Gastroesophageal sphincter (tissue), 3 donors: ENCODE measurements at regions not wholly inside any gene's neighbourhood (a gene's known extent, or its start where the extent isn't known, plus 50 kb on each side); places are given as distances from the start of the nearest gene placed in this dataset.

Experiments
- EP300 ChIP-seq: sonication (generic); formaldehyde crosslinking; IDR thresholded peaks from one replicate; pipeline ENCODE4 v1.6.1; 2017; ENCODE audit warnings: antibody characterized with exemption, mild to moderate bottlenecking
- POLR2A ChIP-seq, 2 donors: fragments of 450-650 bp; IDR thresholded peaks; one replicate each; pipeline ENCODE4 v1.6.1; 2017; ENCODE audit warnings: antibody characterized with exemption in 2 of 2, mild to moderate bottlenecking in 2 of 2, moderate library complexity in 1 of 2
- POLR2AphosphoS5 ChIP-seq: sonication (generic); formaldehyde crosslinking; IDR thresholded peaks from one replicate; pipeline ENCODE4 v1.6.1; 2017; ENCODE audit warnings: antibody characterized with exemption
- TF ChIP-seq, protein P1 (sequence below), 4 experiments: fragments of 200-600 bp in 2 of 4; fragments of 450-650 bp in 2 of 4; sonication (generic) in 1 of 4; IDR thresholded peaks; one replicate each; pipeline ENCODE4 v1.5.1; 2017 to 2019; ENCODE audit warnings: antibody characterized with exemption in 4 of 4, mild to moderate bottlenecking in 2 of 4, moderate library complexity in 2 of 4

DNA sequence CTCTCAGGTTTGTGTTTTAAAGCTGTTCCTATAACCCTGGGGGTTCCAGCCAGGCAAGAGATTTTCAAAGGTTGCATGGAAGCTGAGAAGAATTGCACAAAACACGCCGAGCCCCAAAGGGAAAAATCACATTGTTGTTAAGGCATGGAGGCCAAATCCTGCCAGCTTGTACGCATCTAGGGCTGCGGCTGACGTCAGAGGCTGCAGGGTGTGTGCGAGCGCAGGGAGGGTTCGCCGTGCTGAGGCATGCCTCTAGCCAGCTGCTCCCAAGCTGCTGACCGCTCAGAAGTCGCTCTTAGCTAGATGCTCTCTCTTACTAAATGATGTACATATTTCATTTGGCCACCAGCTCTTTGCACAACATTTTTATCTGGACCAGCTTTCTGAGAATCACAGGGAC, 191.8 kb downstream of the LPIN1 start:
- TF ChIP-seq, protein P1, sequence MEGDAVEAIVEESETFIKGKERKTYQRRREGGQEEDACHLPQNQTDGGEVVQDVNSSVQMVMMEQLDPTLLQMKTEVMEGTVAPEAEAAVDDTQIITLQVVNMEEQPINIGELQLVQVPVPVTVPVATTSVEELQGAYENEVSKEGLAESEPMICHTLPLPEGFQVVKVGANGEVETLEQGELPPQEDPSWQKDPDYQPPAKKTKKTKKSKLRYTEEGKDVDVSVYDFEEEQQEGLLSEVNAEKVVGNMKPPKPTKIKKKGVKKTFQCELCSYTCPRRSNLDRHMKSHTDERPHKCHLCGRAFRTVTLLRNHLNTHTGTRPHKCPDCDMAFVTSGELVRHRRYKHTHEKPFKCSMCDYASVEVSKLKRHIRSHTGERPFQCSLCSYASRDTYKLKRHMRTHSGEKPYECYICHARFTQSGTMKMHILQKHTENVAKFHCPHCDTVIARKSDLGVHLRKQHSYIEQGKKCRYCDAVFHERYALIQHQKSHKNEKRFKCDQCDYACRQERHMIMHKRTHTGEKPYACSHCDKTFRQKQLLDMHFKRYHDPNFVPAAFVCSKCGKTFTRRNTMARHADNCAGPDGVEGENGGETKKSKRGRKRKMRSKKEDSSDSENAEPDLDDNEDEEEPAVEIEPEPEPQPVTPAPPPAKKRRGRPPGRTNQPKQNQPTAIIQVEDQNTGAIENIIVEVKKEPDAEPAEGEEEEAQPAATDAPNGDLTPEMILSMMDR (IDR thresholded peaks at IDR 0.05) = no peak
- TF ChIP-seq POLR2A (IDR thresholded peaks at IDR 0.05) (no peak), EP300 (no peak), POLR2AphosphoS5 (peak; percentile 12)
